ENCODE measurements at regions not wholly inside any gene's neighbourhood (a gene's known extent, or its start where the extent isn't known, plus 50 kb on each side); places are given as distances from the start of the nearest gene placed in this dataset.
"Not testable (repeated sequence)": the region's sequence is repeated elsewhere in the genome, so short reads cannot be mapped to it uniquely, and the experiment has no call there.

GRCh38 chr3:162702768-162703385 lies 1206.3 kb downstream of the OTOL1 start:
- intact Hi-C loops (cut with DNase I), result no loop called here
- DNase-seq (ENCODE audit: extremely low spot score in 2 of 2), result no peak
- H3K4me1 ChIP-seq, result no peaks in the 10 kb centered on the region
- no peaks in the 10 kb centered on the region for H3K36me3 ChIP-seq
- no peaks in the 10 kb centered on the region for H3K9me3 ChIP-seq
- H3K4me3 ChIP-seq, result no peak overlapping the region
- no peak for TF ChIP-seq POLR2A (IDR thresholded peaks at IDR 0.05)
- TF ChIP-seq POLR2AphosphoS5 (IDR thresholded peaks at IDR 0.05; ENCODE audit: insufficient read depth in 1 of 2, low read depth in 1 of 2), result no peak
- no peak for TF ChIP-seq CTCF (IDR thresholded peaks at IDR 0.05)
- no peak overlapping the region for H3K27ac ChIP-seq
- no peaks in the 10 kb centered on the region for H3K27me3 ChIP-seq

GRCh38 chr3:162704238-162704637 lies 1207.6 kb downstream of the OTOL1 start:
- intact Hi-C loops (cut with DNase I), result no loop called here
- no peak for DNase-seq (ENCODE audit: extremely low spot score in 2 of 2)
- TF ChIP-seq POLR2AphosphoS5 (IDR thresholded peaks at IDR 0.05; ENCODE audit: insufficient read depth in 1 of 2, low read depth in 1 of 2), result no peak
- TF ChIP-seq CTCF (IDR thresholded peaks at IDR 0.05), result no peak
- TF ChIP-seq POLR2A (IDR thresholded peaks at IDR 0.05), result no peak

GRCh38 chr3:162704799-162705385 lies 1208.3 kb downstream of the OTOL1 start:
- no peaks in the 10 kb centered on the region for H3K27me3 ChIP-seq
- no peak for DNase-seq (ENCODE audit: extremely low spot score in 2 of 2)
- H3K36me3 ChIP-seq, result no peaks in the 10 kb centered on the region
- H3K4me1 ChIP-seq, result no peaks in the 10 kb centered on the region
- no peak for TF ChIP-seq POLR2A (IDR thresholded peaks at IDR 0.05)
- no peak for TF ChIP-seq CTCF (IDR thresholded peaks at IDR 0.05)
- TF ChIP-seq POLR2AphosphoS5 (IDR thresholded peaks at IDR 0.05; ENCODE audit: insufficient read depth in 1 of 2, low read depth in 1 of 2), result no peak
- no peak overlapping the region for H3K27ac ChIP-seq
- no peaks in the 10 kb centered on the region for H3K9me3 ChIP-seq
- no peak overlapping the region for H3K4me3 ChIP-seq
- intact Hi-C loops (cut with DNase I), result no loop called here

More at GRCh38 chr3:162704238-162704637, 1207.6 kb downstream of the OTOL1 start:
- Histone ChIP-seq H3K27ac (no peak overlapping the region), H3K4me3 (no peak overlapping the region), H3K4me1 (no peaks in the 10 kb centered on the region), H3K9me3 (no peaks in the 10 kb centered on the region), H3K27me3 (no peaks in the 10 kb centered on the region), H3K36me3 (no peaks in the 10 kb centered on the region)

- H3K27ac ChIP-seq; H3K9me3 ChIP-seq; H3K36me3 ChIP-seq; intact Hi-C loops (cut with DNase I); H3K4me3 ChIP-seq; H3K27me3 ChIP-seq; DNase-seq (ENCODE audit: extremely low spot score in 2 of 2); H3K4me1 ChIP-seq: not testable (repeated sequence)
Observed at GRCh38 chr3:162708394-162708793, 1211.8 kb downstream of the OTOL1 start.

- H3K36me3 ChIP-seq; H3K9me3 ChIP-seq; DNase-seq (ENCODE audit: extremely low spot score in 2 of 2); H3K27me3 ChIP-seq; H3K4me3 ChIP-seq; H3K27ac ChIP-seq; intact Hi-C loops (cut with DNase I); H3K4me1 ChIP-seq: not testable (repeated sequence)
Observed at GRCh38 chr3:162708942-162709706, 1212.5 kb downstream of the OTOL1 start.
